HG02981 (cell line): ENCODE measurements at regions not wholly inside any gene's neighbourhood (a gene's known extent, or its start where the extent isn't known, plus 50 kb on each side); places are given as distances from the start of the nearest gene placed in this dataset.
"Not testable (repeated sequence)": the region's sequence is repeated elsewhere in the genome, so short reads cannot be mapped to it uniquely, and the experiment has no call there.

Experiments used
- ATAC-seq: cut with Tn5 transposase; IDR thresholded peaks from one replicate; pipeline ENCODE4 v1.9.1; 2021; ENCODE audit warnings: mild to moderate bottlenecking, moderate library complexity; ENCODE audit not compliant: unreplicated experiment

DNA sequence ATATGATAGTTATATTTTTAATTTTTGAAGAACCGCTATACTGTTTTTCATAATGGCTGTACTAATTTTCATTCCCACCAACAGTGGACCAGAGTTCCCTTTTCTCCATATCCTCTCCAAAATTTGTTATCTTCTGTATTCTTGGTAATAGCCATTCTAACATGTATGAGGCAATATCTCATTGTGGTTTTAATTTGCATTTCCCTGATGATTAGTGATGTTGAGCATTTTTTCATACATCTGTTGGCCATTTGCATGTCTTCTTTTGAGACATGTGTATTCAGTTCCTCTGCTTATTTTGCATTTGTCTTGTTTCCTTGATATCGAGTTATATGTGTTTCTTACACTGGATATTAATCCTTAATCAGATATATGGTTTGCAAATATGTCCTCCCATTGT, 770.8 kb upstream of the MBL2 start:
- no peak for ATAC-seq

DNA sequence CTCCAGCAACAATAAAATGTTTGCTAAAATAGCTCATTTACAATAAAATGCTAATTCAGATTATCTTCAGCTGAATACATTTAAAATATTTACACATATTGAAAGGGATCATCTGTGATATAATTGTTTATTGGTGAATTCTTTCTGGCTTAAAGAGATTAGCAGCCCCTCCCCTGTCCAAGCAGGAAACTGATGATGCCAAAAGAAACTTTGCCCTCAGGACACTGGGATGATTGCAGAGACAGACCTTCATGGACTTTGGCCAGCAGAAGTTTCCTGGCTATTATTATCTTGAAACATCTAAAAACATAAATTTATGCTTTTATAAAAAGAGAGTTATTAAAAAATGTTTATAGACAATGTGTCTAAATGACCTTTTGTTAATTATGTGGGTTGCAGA, 764.9 kb upstream of the MBL2 start:
- ATAC-seq = no peak

DNA sequence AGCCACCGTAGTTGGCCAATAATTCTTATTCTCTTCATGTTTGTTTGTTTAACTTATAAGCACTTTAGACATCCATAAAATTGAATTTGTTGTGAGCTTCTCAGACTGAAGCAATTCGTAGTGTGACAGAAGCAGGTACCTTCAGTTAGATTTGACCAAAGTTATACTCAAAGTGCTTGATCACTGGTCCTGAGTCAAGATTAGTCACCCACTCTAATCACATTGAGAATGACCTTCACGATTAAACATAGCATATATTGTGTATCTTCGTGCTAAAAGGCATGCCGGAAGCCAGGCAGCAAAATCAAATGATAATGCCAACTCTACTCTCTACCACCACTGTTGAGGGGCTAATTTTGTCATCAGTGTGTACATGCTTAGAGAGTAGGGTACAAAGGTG, 763.7 kb upstream of the MBL2 start:
- no peak for ATAC-seq

DNA sequence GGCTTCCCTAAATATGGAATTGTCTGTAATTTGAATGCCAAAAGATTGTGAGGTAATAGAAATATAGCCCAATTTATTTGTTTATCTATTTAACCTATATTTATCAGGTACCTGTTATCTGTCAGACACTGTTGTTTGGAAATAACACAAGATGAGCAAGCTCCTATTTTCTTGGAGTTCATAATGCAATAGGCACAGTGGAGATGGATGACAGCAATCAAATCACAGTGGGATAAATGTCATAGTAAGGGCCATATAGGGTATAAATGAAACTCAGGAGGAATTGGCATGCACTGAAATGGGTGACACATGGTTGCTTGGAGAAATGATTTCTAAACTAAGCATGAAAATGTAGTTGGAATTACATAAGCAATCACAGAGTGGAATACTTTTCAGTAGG, 761.8 kb upstream of the MBL2 start:
- ATAC-seq = no peak

DNA sequence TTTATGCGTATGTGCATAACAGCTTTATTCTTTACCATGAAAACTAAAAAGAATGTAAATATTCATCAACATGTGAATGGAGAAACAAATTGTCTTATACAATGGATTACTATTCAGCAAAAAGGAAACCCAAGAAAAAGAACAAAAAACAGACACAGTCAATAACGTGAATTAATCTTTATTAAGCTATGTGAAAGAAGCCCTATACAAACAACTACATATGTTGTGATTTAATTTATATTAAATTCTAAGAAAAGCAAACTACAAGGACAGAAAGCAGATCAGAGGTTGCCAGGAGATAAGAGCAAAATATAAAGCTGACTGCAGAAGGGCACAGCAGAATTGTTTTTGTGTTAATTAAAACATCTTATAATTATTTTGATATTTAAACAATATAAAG, 756.4 kb upstream of the MBL2 start:
- ATAC-seq = no peak

DNA sequence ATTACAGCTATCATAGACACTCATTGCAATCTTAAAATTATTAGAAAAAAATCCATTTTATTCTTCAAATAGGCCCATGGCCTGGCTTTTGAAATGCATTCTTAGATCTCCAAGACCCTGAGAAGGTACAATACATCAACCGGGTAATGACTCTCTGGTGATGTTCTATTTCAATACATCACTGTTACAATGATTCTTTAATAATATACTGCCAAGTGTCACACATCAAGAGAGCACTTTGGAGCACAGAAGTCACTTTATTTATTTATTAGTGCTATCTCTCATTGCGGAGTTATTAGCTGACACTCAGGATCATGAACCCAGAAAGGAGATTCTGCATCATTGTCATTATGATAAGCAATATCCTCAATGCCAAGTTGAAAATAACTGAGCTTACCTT, 748.5 kb upstream of the MBL2 start:
- ATAC-seq = no peak

DNA sequence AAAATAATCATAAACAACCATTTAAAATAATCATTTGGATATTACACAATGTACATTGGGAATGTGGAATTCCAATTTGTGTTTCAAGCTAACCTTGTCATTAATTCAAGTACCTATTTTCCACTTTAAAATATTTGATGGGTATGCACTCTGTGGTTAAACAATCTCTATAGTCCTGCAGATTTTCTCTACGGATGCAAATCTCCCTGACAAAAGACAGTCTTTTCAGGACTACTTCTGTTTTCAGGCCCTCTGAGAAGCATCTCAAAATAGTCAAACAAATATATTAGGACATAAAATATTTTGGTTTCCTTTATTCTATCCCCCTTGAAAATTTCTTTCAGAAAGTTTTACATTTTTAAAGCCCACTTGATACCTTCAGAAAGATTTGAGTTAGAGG, 735.6 kb upstream of the MBL2 start:
- ATAC-seq = no peak

DNA sequence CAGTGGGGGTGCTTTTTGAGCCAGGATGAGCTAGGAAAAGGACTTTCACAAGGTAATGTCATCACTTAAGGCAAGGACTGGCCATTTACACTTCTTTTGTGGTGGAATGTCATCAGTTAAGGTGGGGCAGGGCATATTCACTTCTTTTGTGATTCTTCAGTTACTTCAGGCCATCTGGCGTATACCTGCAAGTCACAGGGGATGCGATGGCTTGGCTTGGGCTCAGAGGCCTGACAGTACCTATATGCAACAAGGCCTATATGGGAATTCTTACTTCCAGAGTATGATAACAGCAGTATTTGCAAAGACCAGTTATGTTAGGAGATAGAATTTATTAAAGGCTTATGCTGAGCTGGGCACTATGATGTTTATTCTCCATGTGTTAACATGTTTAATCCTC, 731.9 kb upstream of the MBL2 start:
- not testable (repeated sequence) for ATAC-seq

DNA sequence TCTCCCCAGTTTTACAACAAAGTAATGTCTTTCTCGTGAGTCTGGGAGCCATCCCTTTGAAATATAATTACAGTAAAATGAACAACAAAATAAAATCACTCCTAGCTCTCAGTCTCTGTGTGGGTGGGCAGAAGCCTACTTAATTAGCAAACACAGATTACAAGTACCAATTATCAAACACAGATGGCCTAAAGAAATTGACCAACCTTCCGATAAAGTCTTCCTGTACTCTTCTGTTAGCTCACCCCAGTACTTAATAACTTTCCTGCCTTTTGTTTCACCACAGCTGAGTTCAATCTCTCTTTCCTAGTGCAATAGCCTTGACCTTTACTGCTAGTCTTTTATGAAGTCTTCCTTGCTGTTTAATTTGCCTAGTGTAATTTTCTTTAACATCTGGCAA, 719.2 kb upstream of the MBL2 start:
- no peak for ATAC-seq

DNA sequence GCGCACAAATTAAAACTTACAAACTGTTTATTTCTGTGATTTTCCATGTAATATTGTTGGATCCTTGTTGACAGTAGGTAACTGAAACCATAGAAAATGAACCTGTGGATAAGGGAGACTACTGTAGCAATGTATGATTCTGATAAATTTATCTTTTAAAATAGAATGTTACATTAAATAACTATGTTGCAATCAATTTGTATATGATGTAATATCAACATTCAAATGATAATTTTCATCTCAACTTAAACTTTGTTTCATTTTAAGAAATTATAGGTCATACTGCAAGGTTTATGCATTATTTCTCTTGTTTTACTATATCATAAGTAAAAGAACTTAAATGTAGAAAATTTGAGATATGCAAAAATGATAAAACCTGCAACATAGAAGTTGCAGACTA, 718.0 kb upstream of the MBL2 start:
- ATAC-seq = no peak

DNA sequence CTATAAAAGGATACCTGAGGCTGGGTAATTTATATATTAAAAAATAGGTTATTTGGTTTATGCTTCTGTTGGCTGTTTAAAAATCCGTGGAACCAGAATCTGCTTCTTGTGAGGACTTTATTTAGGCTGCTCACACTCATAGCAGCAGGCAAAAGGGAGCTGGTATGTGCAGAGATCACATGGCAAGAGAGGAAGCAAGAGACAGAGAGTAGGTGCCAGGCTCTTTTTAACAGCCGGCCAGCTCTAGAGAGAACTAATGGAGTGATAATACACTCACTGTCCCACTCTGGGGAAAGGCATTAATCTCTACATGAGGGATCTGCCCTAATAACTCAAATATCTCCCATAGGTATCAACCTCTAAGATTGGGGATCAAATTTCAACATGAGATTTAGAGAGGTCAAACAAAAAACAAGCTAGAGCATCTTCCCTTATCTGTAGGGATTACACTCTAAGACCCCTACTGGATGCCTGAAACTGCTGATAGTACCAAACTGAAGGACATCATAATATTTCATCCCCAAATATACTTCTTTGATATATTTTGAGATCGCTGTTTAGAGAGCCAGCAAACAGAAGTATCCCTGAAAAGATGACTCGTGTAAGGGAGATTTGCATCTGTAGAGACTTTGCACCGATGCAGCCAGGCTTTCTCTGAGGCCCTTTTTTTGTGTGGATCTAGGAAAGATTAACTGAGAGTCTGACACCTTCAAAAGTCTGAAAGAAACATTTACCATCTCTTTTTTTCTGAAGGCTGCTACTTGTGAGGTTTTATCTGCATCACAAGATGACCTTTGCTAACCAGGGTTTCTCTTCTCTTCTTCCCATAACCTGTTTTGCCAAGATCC, 717.0 kb upstream of the MBL2 start:
- ATAC-seq = no peak

DNA sequence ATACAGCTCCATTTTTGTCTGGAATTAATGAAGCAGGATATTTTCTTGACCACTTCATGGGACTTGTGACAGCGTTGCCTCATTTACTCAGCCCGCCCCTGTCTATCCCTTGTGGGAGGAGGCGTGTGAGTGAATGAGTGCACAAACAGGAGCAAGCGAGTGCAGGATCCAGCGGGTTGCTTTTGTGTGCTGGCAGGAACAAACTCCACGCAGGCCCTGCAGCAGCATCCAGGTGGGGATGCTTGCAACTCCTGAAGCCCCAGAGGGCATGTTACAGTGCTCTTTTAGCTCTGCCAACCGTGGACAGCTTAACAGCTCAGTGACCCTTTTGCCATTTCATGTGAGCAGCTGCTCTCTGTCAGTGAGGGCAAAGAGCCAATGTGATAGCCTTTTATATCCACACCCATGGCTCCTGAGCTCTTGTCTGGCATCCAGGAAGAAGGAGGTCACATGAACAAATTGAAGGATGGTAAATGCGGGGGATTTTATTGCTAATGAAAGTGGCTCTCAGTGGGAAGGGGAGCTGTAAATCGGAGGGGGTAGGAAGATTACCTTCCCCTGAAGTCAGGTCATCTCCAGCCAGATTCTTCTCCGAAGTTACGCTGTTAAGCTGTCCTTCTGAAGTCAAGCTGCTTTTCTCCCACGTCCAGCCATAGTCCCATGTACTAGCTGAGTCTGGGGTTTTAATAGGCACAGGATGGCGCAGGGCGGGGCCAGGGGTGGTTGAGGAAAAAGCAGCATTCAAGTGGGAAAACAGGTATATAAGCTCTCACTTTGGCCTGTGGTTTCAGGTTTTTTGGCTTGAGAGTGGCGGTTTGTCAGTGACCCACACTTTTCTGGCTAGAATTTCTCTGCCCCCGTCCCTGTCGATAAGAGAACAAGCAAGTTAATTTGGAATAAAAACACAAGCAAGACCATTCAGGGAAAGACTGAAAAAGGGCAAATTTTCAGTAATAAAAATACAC, 714.7 kb upstream of the MBL2 start:
- ATAC-seq = no peak

DNA sequence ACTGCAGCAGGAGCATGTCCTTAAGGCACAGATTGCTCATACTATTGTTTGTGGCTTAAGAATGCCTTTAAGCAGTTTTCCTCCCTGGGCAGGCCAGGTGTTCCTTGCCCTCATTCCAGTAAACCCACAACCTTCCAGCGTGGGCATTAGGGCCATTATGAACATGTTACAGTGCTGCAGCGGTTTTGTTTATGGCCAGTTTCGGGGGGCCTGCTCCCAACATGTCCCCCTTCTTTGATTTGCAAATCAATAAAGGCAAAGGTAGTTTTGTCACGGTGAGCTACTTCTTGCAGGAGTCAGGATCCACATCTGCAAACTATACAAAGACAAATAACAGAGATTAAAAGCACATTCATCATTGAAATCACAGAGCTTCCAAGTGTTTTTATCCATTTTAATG, 712.8 kb upstream of the MBL2 start:
- ATAC-seq = not testable (repeated sequence)

DNA sequence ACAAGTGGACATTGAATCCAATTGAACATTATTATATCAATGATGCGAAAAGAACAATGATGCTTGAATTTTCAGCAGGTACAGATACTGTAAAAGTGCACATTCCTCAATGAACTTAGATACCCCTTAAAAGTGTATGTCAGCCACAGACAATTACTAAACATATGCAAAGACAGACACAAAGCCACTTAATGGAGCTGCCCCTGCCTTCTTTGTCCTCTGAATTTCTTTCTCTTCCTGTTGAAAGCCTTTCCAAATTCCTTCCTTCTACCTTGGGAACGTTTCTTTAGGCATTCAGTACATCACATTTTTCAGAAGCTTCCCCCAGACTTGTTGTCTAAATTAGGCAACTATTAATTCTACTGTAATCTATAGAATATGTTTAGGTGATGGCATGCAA, 706.8 kb upstream of the MBL2 start:
- ATAC-seq = no peak

DNA sequence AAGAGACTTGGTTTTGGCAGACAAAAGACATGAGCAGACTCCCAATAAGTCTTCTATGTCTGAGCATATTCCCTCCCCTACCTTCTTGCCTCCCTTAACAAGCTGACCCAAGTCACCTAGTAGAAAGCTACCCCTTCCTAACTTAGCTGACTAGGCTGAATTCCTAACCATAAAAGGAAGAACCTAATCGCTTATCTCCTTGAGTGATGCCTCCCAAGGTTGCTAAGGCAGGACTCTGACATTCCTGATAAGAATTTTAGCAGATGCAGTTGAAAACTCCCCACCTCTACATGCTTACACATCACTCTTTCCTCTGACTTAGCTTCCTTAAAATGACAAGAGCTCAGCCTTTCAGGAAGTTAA, 704.7 kb upstream of the MBL2 start:
- no peak for ATAC-seq

DNA sequence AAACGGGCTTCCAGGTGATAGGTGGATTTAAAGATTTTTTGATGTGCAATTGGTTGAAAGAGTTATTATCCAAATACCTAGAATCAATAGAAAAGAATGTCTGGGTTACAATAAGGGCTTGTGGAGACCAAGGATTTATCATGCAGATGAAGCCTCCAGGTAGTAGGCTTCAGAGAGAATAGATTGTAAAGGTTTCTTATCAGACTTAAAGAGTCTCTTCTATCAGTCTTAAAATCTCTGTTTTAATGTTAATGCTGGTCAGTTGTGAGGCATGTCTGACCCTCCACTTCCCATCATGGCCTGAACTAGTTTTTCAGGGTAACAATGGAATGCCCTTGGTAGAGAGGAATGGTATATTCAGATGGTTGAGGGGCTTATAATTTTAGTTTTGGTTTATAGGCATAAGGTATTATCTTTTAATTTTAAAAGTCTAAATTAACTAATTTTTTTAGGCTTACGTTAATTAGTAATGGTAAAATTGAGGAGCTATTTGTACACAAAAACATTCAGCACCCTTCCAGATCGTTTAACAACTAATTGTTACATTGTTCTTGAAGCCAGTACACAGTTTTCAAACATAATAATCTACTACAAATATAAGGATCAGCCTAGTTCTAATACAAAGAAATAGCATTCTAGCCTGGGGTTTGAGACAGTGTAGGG, 704.2 kb upstream of the MBL2 start:
- ATAC-seq = no peak

DNA sequence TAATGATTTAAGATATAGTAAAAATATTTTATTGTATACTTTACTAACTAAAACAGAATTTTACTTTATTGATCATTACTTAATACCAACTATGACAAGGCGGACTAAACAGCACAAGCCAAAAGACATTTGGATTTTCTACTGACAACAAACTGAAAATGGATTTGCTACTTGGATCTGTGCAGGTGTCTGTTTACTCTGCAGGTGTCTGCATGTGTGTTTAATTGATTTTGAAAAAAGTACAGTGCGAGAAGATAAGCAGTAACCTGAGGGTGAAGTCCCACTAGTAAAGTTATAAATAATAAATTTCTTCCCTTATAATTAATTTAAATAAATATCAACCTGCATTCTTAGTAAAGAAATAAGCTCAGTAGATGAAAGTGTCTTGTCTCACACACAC, 696.8 kb upstream of the MBL2 start:
- no peak for ATAC-seq

DNA sequence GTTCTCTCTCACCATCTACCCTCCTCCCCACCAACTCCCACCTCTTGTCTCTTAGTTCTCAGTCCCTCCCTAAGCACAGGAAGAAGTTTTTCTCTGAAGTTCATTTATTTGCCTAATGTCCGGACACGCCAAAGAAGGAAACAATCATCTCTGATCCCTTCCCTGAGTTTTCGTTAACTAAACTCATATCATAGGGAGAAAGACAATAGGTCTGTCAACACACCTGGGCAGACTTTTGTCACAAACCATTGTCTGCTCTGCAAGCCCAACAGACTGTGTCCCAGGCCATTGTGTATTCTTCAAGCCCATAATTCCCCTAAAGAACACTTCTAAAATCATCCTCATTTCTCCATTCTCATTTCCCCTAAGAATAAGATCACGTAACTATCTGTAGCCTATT, 691.0 kb upstream of the MBL2 start:
- no peak for ATAC-seq

DNA sequence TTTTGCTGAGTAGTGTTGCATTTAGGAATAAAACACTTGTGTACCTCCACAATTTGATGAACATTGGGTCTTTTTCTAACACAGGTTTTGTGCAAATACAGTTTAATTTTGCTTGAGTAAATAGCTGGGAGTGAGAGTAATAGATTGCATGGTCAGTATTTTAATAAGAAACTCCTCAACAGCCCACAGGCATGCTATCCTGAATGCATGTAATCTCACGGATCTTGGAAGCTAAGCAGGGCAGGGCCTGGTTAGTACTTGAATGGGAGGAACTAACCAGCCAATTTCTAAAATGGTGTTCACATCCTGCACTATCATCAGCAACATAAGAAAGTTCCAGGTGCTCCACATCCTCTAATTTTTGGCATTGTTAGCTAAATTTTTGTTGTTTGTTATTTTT, 685.4 kb upstream of the MBL2 start:
- no peak for ATAC-seq

DNA sequence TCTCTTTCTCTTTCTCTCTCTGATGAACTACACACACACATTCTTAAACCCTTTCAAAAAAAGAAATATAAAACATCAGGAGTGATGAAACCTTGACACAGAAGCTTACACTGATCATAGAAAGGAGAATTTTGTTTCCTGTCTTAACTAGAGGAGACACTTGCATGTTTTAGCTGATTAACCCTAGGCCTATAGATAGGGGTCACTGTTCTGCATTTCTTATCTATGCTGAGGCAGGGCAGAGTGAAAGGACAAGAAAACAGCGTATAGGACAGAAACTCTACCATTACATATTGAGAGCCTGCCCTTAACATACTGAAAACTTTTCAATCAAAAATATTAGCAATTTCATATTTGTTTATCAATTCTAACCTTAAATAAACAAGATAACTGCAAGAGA, 680.6 kb upstream of the MBL2 start:
- ATAC-seq = no peak

DNA sequence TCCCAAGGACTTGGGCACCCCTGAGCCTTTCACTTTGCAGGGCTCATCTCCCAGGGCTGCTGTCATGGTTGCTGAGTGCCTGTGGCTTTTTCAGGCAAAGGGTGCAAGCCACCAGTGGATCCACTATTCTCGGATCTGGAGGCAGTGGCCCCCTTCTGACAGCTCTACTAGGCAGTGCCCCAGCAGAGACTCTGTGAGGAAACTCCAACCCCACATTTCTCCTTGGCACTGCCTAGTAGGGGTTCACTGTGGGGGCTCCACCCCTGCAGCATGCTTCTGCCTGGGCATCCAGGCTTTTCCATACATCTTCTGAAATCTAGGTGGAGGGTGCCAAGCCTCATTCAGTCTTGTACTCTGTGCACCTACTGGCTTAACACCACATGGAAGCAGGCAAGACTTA, 675.0 kb upstream of the MBL2 start:
- ATAC-seq = no peak

DNA sequence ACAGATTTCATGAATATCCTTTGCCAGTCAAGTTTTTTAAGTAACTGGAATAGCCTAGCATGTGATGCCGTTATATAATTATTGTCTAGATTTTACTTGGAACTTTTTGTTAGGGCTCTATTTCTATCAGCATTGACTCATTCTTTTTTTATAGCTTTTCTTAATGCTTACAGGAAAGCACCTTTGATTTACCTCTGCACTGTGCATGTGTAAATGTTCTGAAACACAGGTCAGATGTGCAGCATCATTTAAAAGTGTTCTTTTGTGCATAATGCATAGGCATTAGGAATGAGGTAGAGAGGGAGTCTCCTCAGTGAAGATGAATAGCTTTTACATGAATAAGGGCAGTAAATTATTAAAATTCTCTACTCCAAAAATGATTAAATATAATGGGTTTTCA, 669.3 kb upstream of the MBL2 start:
- ATAC-seq = no peak
